GM23248 (cell line): ENCODE measurements at regions not wholly inside any gene's neighbourhood (a gene's known extent, or its start where the extent isn't known, plus 50 kb on each side); places are given as distances from the start of the nearest gene placed in this dataset.

Experiments
- EZH2 ChIP-seq: fragments of 200-600 bp; sonication (generic); IDR thresholded peaks from 2 replicates; pipeline ENCODE4 v1.6.1; 2018; ENCODE audit warnings: antibody characterized with exemption, mild to moderate bottlenecking; ENCODE audit not compliant: insufficient read depth, poor library complexity, severe bottlenecking
- EZH2phosphoT487 ChIP-seq: fragments of 200-600 bp; sonication (generic); IDR thresholded peaks from 2 replicates; pipeline ENCODE4 v1.6.1; 2018; ENCODE audit warnings: antibody characterized with exemption, moderate library complexity, mild to moderate bottlenecking, low read depth; ENCODE audit not compliant: insufficient read depth

GRCh38 chrX:113929004-113929403 is 654.9 kb upstream of the HTR2C start:
- TF ChIP-seq EZH2 (no peak), EZH2phosphoT487 (no peak)
